ENCODE measurements at regions not wholly inside any gene's neighbourhood (a gene's known extent, or its start where the extent isn't known, plus 50 kb on each side); places are given as distances from the start of the nearest gene placed in this dataset.

- H3K14ac ChIP-seq (ENCODE audit: low read length), result no peak overlapping the region
- no peak for DNase-seq (ENCODE audit: low spot score)
- H3K4ac ChIP-seq (ENCODE audit: low read length), result no peak overlapping the region
- H2AFZ ChIP-seq (ENCODE audit: low read length), result no peak overlapping the region
- H3K27ac ChIP-seq (replicated peaks; ENCODE audit: low read length), result no peak overlapping the region
- no peaks in the 10 kb centered on the region for H3K4me1 ChIP-seq (ENCODE audit: control insufficient read depth in 2 of 2, insufficient read depth in 1 of 2, low read depth in 1 of 2, low read length in 2 of 2)
- no peaks in the 10 kb centered on the region for H3K9me3 ChIP-seq (replicated peaks in 1 of 2; ENCODE audit: control insufficient read depth in 2 of 2, insufficient read depth in 1 of 2, low read depth in 1 of 2, low read length in 2 of 2)
- no peaks in the 10 kb centered on the region for H3K79me1 ChIP-seq (ENCODE audit: low read depth, low read length)
- no peak overlapping the region for H2AK5ac ChIP-seq (ENCODE audit: low read depth, low read length)
- no peak overlapping the region for H3K4me2 ChIP-seq (ENCODE audit: insufficient read depth, low read length, poor library complexity, severe bottlenecking)
- no CpG with 5 or more reads among the region's 6 CpGs for WGBS, 2 donors (ENCODE audit: extremely low coverage in 2 of 2, insufficient read length in 2 of 2, insufficient replicate concordance in 1 of 2)
- H3K23ac ChIP-seq (ENCODE audit: low read depth, low read length, poor library complexity), result no peak overlapping the region
- H3K18ac ChIP-seq (ENCODE audit: low read length), result no peak overlapping the region
- no peaks in the 10 kb centered on the region for H3K27me3 ChIP-seq (ENCODE audit: control insufficient read depth in 3 of 3, insufficient read depth in 3 of 3, low read depth in 1 of 3, low read length in 3 of 3)
- no peak overlapping the region for H3K4me3 ChIP-seq (ENCODE audit: low read length in 2 of 2)
- H3K9ac ChIP-seq (ENCODE audit: low read depth, low read length, poor library complexity), result no peak overlapping the region
- no peak overlapping the region for H2BK5ac ChIP-seq (ENCODE audit: low read length)
- no peak overlapping the region for H2BK120ac ChIP-seq (ENCODE audit: low read depth, low read length)
- no peak overlapping the region for H2BK12ac ChIP-seq (ENCODE audit: low read length)
- no peak overlapping the region for H2BK15ac ChIP-seq (ENCODE audit: low read length)
- H4K8ac ChIP-seq (ENCODE audit: low read depth, low read length), result no peak overlapping the region
- no peak overlapping the region for H4K91ac ChIP-seq (ENCODE audit: low read depth, low read length, poor library complexity)
- H3K36me3 ChIP-seq (replicated peaks in 1 of 2; ENCODE audit: control insufficient read depth in 2 of 2, insufficient read depth in 2 of 2, low read length in 2 of 2), result no peaks in the 10 kb centered on the region
These were observed 327.1 kb upstream of the NWD2 start for GRCh38 chr4:36917413-36917812.

DNA sequence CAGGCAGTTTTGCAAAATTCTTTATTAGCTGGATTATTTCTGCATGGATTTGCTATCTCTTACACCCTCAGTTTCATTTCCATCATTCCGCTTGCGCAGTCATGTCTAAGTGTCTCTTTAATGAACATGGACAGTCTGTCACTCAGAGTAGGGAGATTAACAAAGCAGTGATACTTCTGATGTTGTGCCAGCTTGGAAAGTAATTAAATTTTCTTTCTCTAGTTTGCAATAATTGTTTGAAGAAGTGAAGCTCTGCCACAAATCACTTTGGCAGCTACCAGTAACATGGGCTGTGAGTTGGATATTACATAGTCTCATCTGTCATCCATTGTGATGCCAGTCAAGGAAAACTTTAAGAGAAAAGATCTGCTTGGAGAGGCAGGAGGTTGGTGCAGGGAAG is 324.8 kb upstream of the NWD2 start:
- Histone ChIP-seq H3K27me3 (ENCODE audit: control insufficient read depth in 3 of 3, insufficient read depth in 3 of 3, low read depth in 1 of 3, low read length in 3 of 3) (no peaks in the 10 kb centered on the region), H3K9me3 (replicated peaks in 1 of 2; ENCODE audit: control insufficient read depth in 2 of 2, insufficient read depth in 1 of 2, low read depth in 1 of 2, low read length in 2 of 2) (no peaks in the 10 kb centered on the region), H3K14ac (ENCODE audit: low read length) (no peak overlapping the region), H3K4me2 (ENCODE audit: insufficient read depth, low read length, poor library complexity, severe bottlenecking) (no peak overlapping the region), H4K8ac (ENCODE audit: low read depth, low read length) (no peak overlapping the region), H3K18ac (ENCODE audit: low read length) (no peak overlapping the region), H2BK12ac (ENCODE audit: low read length) (no peak overlapping the region), H2AK5ac (ENCODE audit: low read depth, low read length) (no peak overlapping the region), H2AFZ (ENCODE audit: low read length) (no peak overlapping the region), H2BK5ac (ENCODE audit: low read length) (no peak overlapping the region), H3K4me1 (ENCODE audit: control insufficient read depth in 2 of 2, insufficient read depth in 1 of 2, low read depth in 1 of 2, low read length in 2 of 2) (no peaks in the 10 kb centered on the region), H3K9ac (ENCODE audit: low read depth, low read length, poor library complexity) (no peak overlapping the region), H2BK15ac (ENCODE audit: low read length) (no peak overlapping the region), H4K91ac (ENCODE audit: low read depth, low read length, poor library complexity) (no peak overlapping the region), H3K23ac (ENCODE audit: low read depth, low read length, poor library complexity) (no peak overlapping the region), H3K36me3 (replicated peaks in 1 of 2; ENCODE audit: control insufficient read depth in 2 of 2, insufficient read depth in 2 of 2, low read length in 2 of 2) (no peaks in the 10 kb centered on the region), H2BK120ac (ENCODE audit: low read depth, low read length) (no peak overlapping the region), H3K4me3 (ENCODE audit: low read length in 2 of 2) (no peak overlapping the region), H3K27ac (replicated peaks; ENCODE audit: low read length) (no peak overlapping the region), H3K4ac (ENCODE audit: low read length) (no peak overlapping the region), H3K79me1 (ENCODE audit: low read depth, low read length) (no peaks in the 10 kb centered on the region)
- no peak for DNase-seq (ENCODE audit: low spot score)
- no CpG with 5 or more reads among the region's 2 CpGs for WGBS, 2 donors (ENCODE audit: extremely low coverage in 2 of 2, insufficient read length in 2 of 2, insufficient replicate concordance in 1 of 2)

- H2AFZ ChIP-seq (ENCODE audit: low read length), result no peak overlapping the region
These were observed 322.9 kb upstream of the NWD2 start for GRCh38 chr4:36921476-36922216.

DNA sequence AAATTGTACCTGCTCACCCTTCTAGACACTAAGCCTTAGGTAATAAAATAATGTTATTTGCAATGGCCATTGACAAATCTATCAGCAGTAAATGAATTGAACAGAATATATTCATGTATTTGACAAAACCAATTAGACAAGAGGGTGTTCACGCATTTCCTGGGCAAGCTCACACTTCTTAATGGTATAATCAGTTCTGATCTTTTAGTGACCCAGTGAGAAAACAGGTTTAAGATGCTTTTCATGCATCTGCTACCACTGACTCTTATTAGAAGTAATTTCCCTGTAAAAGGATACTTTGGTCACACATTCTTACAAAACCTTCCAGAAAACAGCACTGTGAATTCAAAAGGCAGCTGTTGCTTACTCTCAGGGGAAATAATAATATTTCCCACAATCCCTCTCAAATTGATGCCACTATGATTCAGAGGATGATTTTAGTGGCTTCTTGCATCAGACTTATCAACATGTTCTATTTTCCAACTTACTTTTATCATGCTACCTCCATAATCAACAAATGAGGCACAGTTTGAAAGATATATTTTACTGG is 313.9 kb upstream of the NWD2 start:
- H3K14ac ChIP-seq (ENCODE audit: low read length), result no peak overlapping the region
- H3K4ac ChIP-seq (ENCODE audit: low read length), result no peak overlapping the region
- H3K18ac ChIP-seq (ENCODE audit: low read length), result no peak overlapping the region
- DNase-seq (ENCODE audit: low spot score), result no peak
- H3K36me3 ChIP-seq (replicated peaks in 1 of 2; ENCODE audit: control insufficient read depth in 2 of 2, insufficient read depth in 2 of 2, low read length in 2 of 2), result no peaks in the 10 kb centered on the region
- H4K91ac ChIP-seq (ENCODE audit: low read depth, low read length, poor library complexity), result no peak overlapping the region
- no peak overlapping the region for H2BK5ac ChIP-seq (ENCODE audit: low read length)
- H3K4me2 ChIP-seq (ENCODE audit: insufficient read depth, low read length, poor library complexity, severe bottlenecking), result no peak overlapping the region
- no peaks in the 10 kb centered on the region for H3K9me3 ChIP-seq (replicated peaks in 1 of 2; ENCODE audit: control insufficient read depth in 2 of 2, insufficient read depth in 1 of 2, low read depth in 1 of 2, low read length in 2 of 2)
- WGBS, 2 donors (ENCODE audit: extremely low coverage in 2 of 2, insufficient read length in 2 of 2, insufficient replicate concordance in 1 of 2), result no CpG with 5 or more reads among the region's 1 CpG
- H2BK120ac ChIP-seq (ENCODE audit: low read depth, low read length), result no peak overlapping the region
- no peak overlapping the region for H2BK12ac ChIP-seq (ENCODE audit: low read length)
- H3K27ac ChIP-seq (replicated peaks; ENCODE audit: low read length), result no peak overlapping the region
- no peak overlapping the region for H2AFZ ChIP-seq (ENCODE audit: low read length)
- no peak overlapping the region for H4K8ac ChIP-seq (ENCODE audit: low read depth, low read length)
- H3K4me3 ChIP-seq (ENCODE audit: low read length in 2 of 2), result no peak overlapping the region
- no peaks in the 10 kb centered on the region for H3K79me1 ChIP-seq (ENCODE audit: low read depth, low read length)
- H3K23ac ChIP-seq (ENCODE audit: low read depth, low read length, poor library complexity), result no peak overlapping the region
- H3K9ac ChIP-seq (ENCODE audit: low read depth, low read length, poor library complexity), result no peak overlapping the region
- no peak overlapping the region for H2BK15ac ChIP-seq (ENCODE audit: low read length)
- no peaks in the 10 kb centered on the region for H3K27me3 ChIP-seq (ENCODE audit: control insufficient read depth in 3 of 3, insufficient read depth in 3 of 3, low read depth in 1 of 3, low read length in 3 of 3)
- no peak overlapping the region for H2AK5ac ChIP-seq (ENCODE audit: low read depth, low read length)
- H3K4me1 ChIP-seq (ENCODE audit: control insufficient read depth in 2 of 2, insufficient read depth in 1 of 2, low read depth in 1 of 2, low read length in 2 of 2), result no peaks in the 10 kb centered on the region

More at GRCh38 chr4:36921476-36922216, 322.9 kb upstream of the NWD2 start:
- DNase-seq (ENCODE audit: low spot score), result no peak
- H3K36me3 ChIP-seq (replicated peaks in 1 of 2; ENCODE audit: control insufficient read depth in 2 of 2, insufficient read depth in 2 of 2, low read length in 2 of 2), result no peaks in the 10 kb centered on the region
- no peak overlapping the region for H3K4me3 ChIP-seq (ENCODE audit: low read length in 2 of 2)
- no peak overlapping the region for H3K14ac ChIP-seq (ENCODE audit: low read length)
- no peaks in the 10 kb centered on the region for H3K27me3 ChIP-seq (ENCODE audit: control insufficient read depth in 3 of 3, insufficient read depth in 3 of 3, low read depth in 1 of 3, low read length in 3 of 3)
- H4K91ac ChIP-seq (ENCODE audit: low read depth, low read length, poor library complexity), result no peak overlapping the region
- no peak overlapping the region for H2BK5ac ChIP-seq (ENCODE audit: low read length)
- no peak overlapping the region for H3K27ac ChIP-seq (replicated peaks; ENCODE audit: low read length)
- no peak overlapping the region for H3K4ac ChIP-seq (ENCODE audit: low read length)
- H3K79me1 ChIP-seq (ENCODE audit: low read depth, low read length), result no peaks in the 10 kb centered on the region
- H3K23ac ChIP-seq (ENCODE audit: low read depth, low read length, poor library complexity), result no peak overlapping the region
- no peak overlapping the region for H4K8ac ChIP-seq (ENCODE audit: low read depth, low read length)
- H2AK5ac ChIP-seq (ENCODE audit: low read depth, low read length), result no peak overlapping the region
- H2BK15ac ChIP-seq (ENCODE audit: low read length), result no peak overlapping the region
- no peaks in the 10 kb centered on the region for H3K4me1 ChIP-seq (ENCODE audit: control insufficient read depth in 2 of 2, insufficient read depth in 1 of 2, low read depth in 1 of 2, low read length in 2 of 2)
- no peaks in the 10 kb centered on the region for H3K9me3 ChIP-seq (replicated peaks in 1 of 2; ENCODE audit: control insufficient read depth in 2 of 2, insufficient read depth in 1 of 2, low read depth in 1 of 2, low read length in 2 of 2)
- no peak overlapping the region for H3K9ac ChIP-seq (ENCODE audit: low read depth, low read length, poor library complexity)
- H3K4me2 ChIP-seq (ENCODE audit: insufficient read depth, low read length, poor library complexity, severe bottlenecking), result no peak overlapping the region
- H2BK12ac ChIP-seq (ENCODE audit: low read length), result no peak overlapping the region
- no peak overlapping the region for H2BK120ac ChIP-seq (ENCODE audit: low read depth, low read length)
- no peak overlapping the region for H3K18ac ChIP-seq (ENCODE audit: low read length)
